Stromal cell of bone marrow (primary cell): ENCODE measurements at regions not wholly inside any gene's neighbourhood (a gene's known extent, or its start where the extent isn't known, plus 50 kb on each side); places are given as distances from the start of the nearest gene placed in this dataset.

Experiments used
- DNase-seq: peaks from one replicate; pipeline ENCODE4 v3.0.0-alpha.2; 2012; ENCODE audit warnings: low read depth

GRCh38 chr12:60042835-60043234 lies 447.0 kb downstream of the SLC16A7 start:
- no peak for DNase-seq

- no peak for DNase-seq
Observed at GRCh38 chr12:60043236-60043635, 447.4 kb downstream of the SLC16A7 start.

GRCh38 chr12:60052483-60052882 lies 456.7 kb downstream of the SLC16A7 start:
- peak; percentile 1 for DNase-seq

GRCh38 chr12:60059180-60059579 lies 463.4 kb downstream of the SLC16A7 start:
- DNase-seq, result no peak

DNA sequence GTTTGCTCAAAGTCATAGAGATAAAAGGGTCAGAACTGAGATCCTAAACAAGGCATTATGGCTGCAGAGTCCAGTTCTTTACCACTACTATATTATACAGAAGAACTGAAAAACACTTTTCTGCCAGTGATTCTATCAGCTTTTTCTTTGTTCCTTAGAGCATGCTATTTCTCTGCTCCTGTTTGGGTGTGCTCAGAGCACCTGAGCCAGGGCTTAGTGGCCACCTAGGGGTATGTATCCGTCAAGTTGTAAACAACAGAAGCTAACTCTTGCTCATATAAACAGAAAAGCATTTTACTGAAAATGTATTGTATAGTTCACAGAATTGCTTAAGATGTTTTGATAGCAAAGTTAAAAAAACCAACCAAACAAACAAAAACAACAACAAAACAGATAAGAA lies 470.8 kb downstream of the SLC16A7 start:
- DNase-seq, result no peak

- no peak for DNase-seq
Observed at GRCh38 chr12:60070552-60070951, 474.7 kb downstream of the SLC16A7 start.

DNA sequence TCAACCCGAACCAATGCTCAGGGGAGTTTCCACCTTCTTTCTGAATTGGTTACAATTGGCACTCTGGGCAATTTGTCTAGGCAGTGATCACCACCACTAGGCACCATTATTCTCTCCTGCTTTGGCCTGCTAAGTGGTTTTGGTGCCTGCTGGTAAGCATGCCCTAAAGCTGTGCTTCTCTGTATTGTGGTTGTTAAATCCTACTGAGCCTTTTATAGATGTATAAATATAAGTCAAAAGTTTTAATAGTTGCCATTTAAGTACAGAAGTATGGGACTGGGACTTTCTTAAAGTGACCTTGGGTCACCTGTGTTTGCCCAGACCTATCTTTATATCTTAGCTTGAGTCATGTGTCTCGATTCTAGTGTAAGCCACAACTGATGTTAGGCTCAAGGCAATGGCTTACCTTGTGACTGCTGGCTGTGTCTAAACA lies 475.9 kb downstream of the SLC16A7 start:
- DNase-seq, result no peak

- peak; percentile 6 for DNase-seq
Observed at GRCh38 chr12:60072911-60073310, 477.1 kb downstream of the SLC16A7 start.

GRCh38 chr12:60075091-60075490 lies 479.3 kb downstream of the SLC16A7 start:
- DNase-seq, result no peak

DNA sequence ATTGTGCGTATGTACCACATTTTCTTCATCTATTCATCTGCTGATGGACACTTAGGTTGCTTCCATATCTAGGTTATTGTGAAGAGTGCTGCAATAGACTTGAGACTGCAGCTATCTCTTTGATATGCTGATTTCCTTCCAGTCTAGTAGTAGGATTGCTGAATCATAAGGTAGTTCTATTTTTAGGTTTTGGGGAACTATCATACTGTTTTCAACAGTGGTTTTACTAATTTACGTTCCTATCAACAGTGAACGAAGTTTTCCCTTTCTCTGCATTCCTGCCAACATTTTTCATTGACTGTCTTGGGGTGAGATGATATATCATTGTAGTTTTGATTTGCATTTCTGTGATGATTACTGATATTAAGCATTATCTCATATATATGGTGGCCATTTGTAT lies 482.2 kb downstream of the SLC16A7 start:
- DNase-seq, result no peak

- DNase-seq, result no peak
Observed at GRCh38 chr12:60093428-60093827, 497.6 kb downstream of the SLC16A7 start.

GRCh38 chr12:60094436-60094835 lies 498.6 kb downstream of the SLC16A7 start:
- DNase-seq, result no peak

GRCh38 chr12:60096727-60097126 lies 500.9 kb downstream of the SLC16A7 start:
- DNase-seq, result no peak

DNA sequence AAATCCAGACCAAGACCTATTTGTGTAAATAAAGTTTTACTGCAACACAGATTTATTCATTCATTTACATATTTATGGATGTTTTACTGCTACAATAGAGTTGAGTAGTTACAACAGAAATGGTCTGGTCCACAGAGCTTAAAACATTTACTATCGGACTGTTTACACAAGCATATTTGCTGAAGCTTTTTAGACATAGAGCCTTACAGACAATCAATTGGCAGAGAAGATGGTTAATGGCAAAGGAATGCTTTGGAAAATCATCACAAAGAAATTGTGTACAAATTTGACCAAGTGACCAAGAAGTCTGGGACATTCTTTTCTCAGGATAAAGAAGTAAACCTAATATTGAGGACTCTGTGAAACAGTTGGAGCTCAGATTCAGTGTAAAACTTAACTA lies 504.3 kb downstream of the SLC16A7 start:
- DNase-seq, result no peak

- no peak for DNase-seq
Observed at GRCh38 chr12:60100852-60101251, 505.0 kb downstream of the SLC16A7 start.

DNA sequence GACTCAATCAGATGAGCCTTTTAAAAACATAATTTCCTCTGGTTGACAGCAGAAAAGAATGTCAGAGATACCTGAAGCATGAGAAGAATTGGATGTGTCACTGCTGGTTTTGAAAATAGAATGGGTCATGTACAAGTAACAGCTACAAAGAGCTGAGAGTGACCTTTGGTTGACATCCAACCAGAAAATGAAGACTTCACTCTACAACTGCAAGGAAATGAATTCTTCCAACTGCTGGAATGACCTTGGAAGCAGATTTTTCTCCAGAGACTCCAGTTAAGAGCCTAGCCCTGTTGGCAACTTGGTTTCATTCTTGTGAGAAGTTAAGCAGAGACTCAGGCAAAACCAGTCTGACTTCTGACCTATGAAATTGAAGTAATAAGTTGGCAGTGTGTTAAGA lies 505.9 kb downstream of the SLC16A7 start:
- DNase-seq, result peak; percentile 33

DNA sequence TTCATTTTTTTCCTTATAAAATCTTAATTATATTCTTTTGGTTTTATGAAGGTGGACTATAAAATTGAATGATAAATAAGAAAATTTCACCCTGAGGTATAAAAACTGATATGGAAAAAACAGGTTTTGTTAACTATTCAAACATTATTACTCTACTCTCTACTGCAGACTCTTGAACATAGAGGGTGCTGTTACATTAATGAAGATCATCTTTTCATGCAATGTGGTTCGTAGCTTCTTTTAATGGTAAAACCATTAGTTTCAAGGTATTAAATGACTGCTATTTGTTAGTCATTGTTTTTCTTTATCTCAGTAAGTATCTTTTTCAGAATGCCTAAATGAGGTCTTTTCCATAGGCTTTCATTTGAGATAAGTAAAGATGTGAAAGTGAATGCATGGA lies 510.4 kb downstream of the SLC16A7 start:
- DNase-seq, result peak; percentile 21

- no peak for DNase-seq
Observed at GRCh38 chr12:60107992-60108391, 512.2 kb downstream of the SLC16A7 start.

DNA sequence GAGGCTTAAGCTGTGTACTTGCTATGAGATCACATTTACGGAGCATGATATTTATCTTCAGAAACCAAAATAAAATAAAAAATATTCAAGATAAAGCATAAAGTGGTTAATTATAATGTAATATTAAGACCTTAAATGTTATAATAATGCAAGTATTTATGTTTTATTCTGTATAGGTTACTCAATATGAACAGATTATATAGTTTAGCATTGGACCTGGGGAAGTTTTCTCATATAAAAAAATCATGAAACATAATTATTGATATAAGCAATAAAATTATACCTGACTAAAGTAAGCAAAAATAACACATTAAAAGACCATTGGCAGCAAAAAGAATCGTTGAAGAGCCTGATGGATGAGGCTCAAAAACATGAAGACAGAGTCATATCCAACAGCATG lies 516.2 kb downstream of the SLC16A7 start:
- no peak for DNase-seq

- no peak for DNase-seq
Observed at GRCh38 chr12:60112763-60113162, 516.9 kb downstream of the SLC16A7 start.

GRCh38 chr12:60114169-60114568 lies 518.3 kb downstream of the SLC16A7 start:
- DNase-seq, result no peak

GRCh38 chr12:60119327-60119726 lies 523.5 kb downstream of the SLC16A7 start:
- no peak for DNase-seq

GRCh38 chr12:60120199-60120598 lies 524.4 kb downstream of the SLC16A7 start:
- DNase-seq, result no peak

GRCh38 chr12:60123557-60123956 lies 527.7 kb downstream of the SLC16A7 start:
- no peak for DNase-seq

DNA sequence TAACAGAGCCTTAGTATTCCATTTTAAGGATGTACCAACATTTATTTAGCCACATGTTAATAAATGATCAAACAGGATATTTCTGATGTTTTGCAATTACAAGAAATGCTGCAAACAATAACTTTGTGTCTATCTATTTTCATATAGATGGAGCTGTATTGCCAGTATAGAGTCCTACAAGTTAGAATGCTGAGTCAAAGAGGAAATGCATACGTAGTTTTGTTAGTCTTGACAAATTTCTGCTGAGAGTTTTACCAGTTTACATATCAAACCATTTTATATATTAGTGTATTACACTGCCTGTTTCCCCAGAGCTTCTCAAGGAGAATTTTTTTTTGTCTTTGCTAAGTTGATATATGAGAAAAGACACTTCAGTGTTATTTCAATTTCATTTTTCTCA lies 541.7 kb downstream of the SLC16A7 start:
- DNase-seq, result no peak
